ENCODE measurements at regions not wholly inside any gene's neighbourhood (a gene's known extent, or its start where the extent isn't known, plus 50 kb on each side); places are given as distances from the start of the nearest gene placed in this dataset.
"Not testable (repeated sequence)": the region's sequence is repeated elsewhere in the genome, so short reads cannot be mapped to it uniquely, and the experiment has no call there.

GRCh38 chr16:79938575-79938974 is 338.0 kb upstream of the MAF start:
- no peak for DNase-seq (ENCODE audit: low spot score)

- not testable (repeated sequence) for DNase-seq (ENCODE audit: low spot score)
Measured at GRCh38 chr16:79937671-79938070, 337.1 kb upstream of the MAF start.

GRCh38 chr16:79933603-79934002 is 333.1 kb upstream of the MAF start:
- no peak for DNase-seq (ENCODE audit: low spot score)

GRCh38 chr16:79932572-79932971 is 332.0 kb upstream of the MAF start:
- no peak for DNase-seq (ENCODE audit: low spot score)

GRCh38 chr16:79931721-79932120 is 331.2 kb upstream of the MAF start:
- DNase-seq (ENCODE audit: low spot score), result no peak

- DNase-seq (ENCODE audit: low spot score), result no peak
Measured at GRCh38 chr16:79929260-79929965, 328.9 kb upstream of the MAF start.

GRCh38 chr16:79928142-79928873 is 327.8 kb upstream of the MAF start:
- no peak for DNase-seq (ENCODE audit: low spot score)

- DNase-seq (ENCODE audit: low spot score), result no peak
Measured at GRCh38 chr16:79926451-79927205, 326.1 kb upstream of the MAF start.

GRCh38 chr16:79923431-79923830 is 322.9 kb upstream of the MAF start:
- DNase-seq (ENCODE audit: low spot score), result no peak

GRCh38 chr16:79920685-79921084 is 320.1 kb upstream of the MAF start:
- no peak for DNase-seq (ENCODE audit: low spot score)

- DNase-seq (ENCODE audit: low spot score), result no peak
Measured at GRCh38 chr16:79918916-79919315, 318.4 kb upstream of the MAF start.

- DNase-seq (ENCODE audit: low spot score), result no peak
Measured at GRCh38 chr16:79915761-79916160, 315.2 kb upstream of the MAF start.

GRCh38 chr16:79914961-79915720 is 314.6 kb upstream of the MAF start:
- no peak for DNase-seq (ENCODE audit: low spot score)

- no peak for DNase-seq (ENCODE audit: low spot score)
Measured at GRCh38 chr16:79912592-79913310, 312.2 kb upstream of the MAF start.

- DNase-seq (ENCODE audit: low spot score), result no peak
Measured at GRCh38 chr16:79911660-79912059, 311.1 kb upstream of the MAF start.

- DNase-seq (ENCODE audit: low spot score), result no peak
Measured at GRCh38 chr16:79909571-79909970, 309.0 kb upstream of the MAF start.

- DNase-seq (ENCODE audit: low spot score), result no peak
Measured at GRCh38 chr16:79903471-79903870, 302.9 kb upstream of the MAF start.

GRCh38 chr16:79902351-79902750 is 301.8 kb upstream of the MAF start:
- no peak for DNase-seq (ENCODE audit: low spot score)

- DNase-seq (ENCODE audit: low spot score), result no peak
Measured at GRCh38 chr16:79901522-79901921, 301.0 kb upstream of the MAF start.

- DNase-seq (ENCODE audit: low spot score), result no peak
Measured at GRCh38 chr16:79899716-79900115, 299.2 kb upstream of the MAF start.

GRCh38 chr16:79899316-79899715 is 298.8 kb upstream of the MAF start:
- no peak for DNase-seq (ENCODE audit: low spot score)
